Effector memory CD4-positive, alpha-beta T cell (primary cell): ENCODE measurements at regions not wholly inside any gene's neighbourhood (a gene's known extent, or its start where the extent isn't known, plus 50 kb on each side); places are given as distances from the start of the nearest gene placed in this dataset.

Source experiments
- DNase-seq, 3 donors: peaks; one replicate each; pipeline ENCODE4 v3.0.0-alpha.2; 2020
- H3K27ac ChIP-seq: 2 replicates; pipeline ENCODE4 v1.7.0; 2013; ENCODE audit warnings: mild to moderate bottlenecking, low read length, moderate library complexity; ENCODE audit not compliant: insufficient read depth, poor library complexity, severe bottlenecking
- H3K27me3 ChIP-seq: replicated peaks from 2 replicates; pipeline ENCODE4 v1.7.0; 2013; ENCODE audit warnings: mild to moderate bottlenecking, low read length; ENCODE audit not compliant: insufficient read depth, control insufficient read depth, poor library complexity, severe bottlenecking
- H3K36me3 ChIP-seq: 2 replicates; pipeline ENCODE4 v1.7.0; 2013; ENCODE audit warnings: mild to moderate bottlenecking, low read length, moderate library complexity; ENCODE audit not compliant: control insufficient read depth, insufficient read depth
- H3K4me1 ChIP-seq: 2 replicates; pipeline ENCODE4 v1.7.0; 2013; ENCODE audit warnings: low read length, mild to moderate bottlenecking; ENCODE audit not compliant: control insufficient read depth, insufficient read depth, poor library complexity, severe bottlenecking
- H3K4me3 ChIP-seq: 2 replicates; pipeline ENCODE4 v1.7.0; 2013; ENCODE audit warnings: low read length, low read depth, mild to moderate bottlenecking; ENCODE audit not compliant: insufficient read depth, poor library complexity, severe bottlenecking
- H3K9me3 ChIP-seq: 2 replicates; pipeline ENCODE4 v1.7.0; 2013; ENCODE audit warnings: mild to moderate bottlenecking, low read length, moderate library complexity; ENCODE audit not compliant: control insufficient read depth

GRCh38 chr10:131841131-131841660 lies 59.6 kb upstream of the PPP2R2D start:
- no peak overlapping the region for H3K27ac ChIP-seq
- DNase-seq: no peak
- H3K36me3 ChIP-seq: no peaks in the 10 kb centered on the region
- no peaks in the 10 kb centered on the region for H3K27me3 ChIP-seq
- no peaks in the 10 kb centered on the region for H3K4me1 ChIP-seq
- no peaks in the 10 kb centered on the region for H3K9me3 ChIP-seq
- H3K4me3 ChIP-seq: no peak overlapping the region

GRCh38 chr10:131841661-131842139 lies 59.1 kb upstream of the PPP2R2D start:
- H3K27me3 ChIP-seq: no peaks in the 10 kb centered on the region
- no peak overlapping the region for H3K27ac ChIP-seq
- no peaks in the 10 kb centered on the region for H3K4me1 ChIP-seq
- DNase-seq: no peak
- no peaks in the 10 kb centered on the region for H3K36me3 ChIP-seq
- no peak overlapping the region for H3K4me3 ChIP-seq
- H3K9me3 ChIP-seq: no peaks in the 10 kb centered on the region

GRCh38 chr10:131842351-131843088 lies 58.3 kb upstream of the PPP2R2D start:
- no peak overlapping the region for H3K4me3 ChIP-seq
- no peaks in the 10 kb centered on the region for H3K27me3 ChIP-seq
- DNase-seq: no peak

GRCh38 chr10:131843089-131843595 lies 57.7 kb upstream of the PPP2R2D start:
- no peak for DNase-seq
- no peaks in the 10 kb centered on the region for H3K27me3 ChIP-seq
- no peaks in the 10 kb centered on the region for H3K9me3 ChIP-seq
- H3K4me1 ChIP-seq: no peaks in the 10 kb centered on the region
- no peak overlapping the region for H3K4me3 ChIP-seq
- no peaks in the 10 kb centered on the region for H3K36me3 ChIP-seq
- no peak overlapping the region for H3K27ac ChIP-seq

More at GRCh38 chr10:131842351-131843088, 58.3 kb upstream of the PPP2R2D start:
- no peak overlapping the region for H3K27ac ChIP-seq
- no peaks in the 10 kb centered on the region for H3K36me3 ChIP-seq
- no peaks in the 10 kb centered on the region for H3K4me1 ChIP-seq
- no peaks in the 10 kb centered on the region for H3K9me3 ChIP-seq

- DNase-seq: no peak
- Histone ChIP-seq H3K4me1 (no peaks in the 10 kb centered on the region), H3K9me3 (no peaks in the 10 kb centered on the region), H3K36me3 (no peaks in the 10 kb centered on the region), H3K27me3 (no peaks in the 10 kb centered on the region), H3K4me3 (no peak overlapping the region), H3K27ac (no peak overlapping the region)
Observed at GRCh38 chr10:131843881-131844284, 56.9 kb upstream of the PPP2R2D start.

- Histone ChIP-seq H3K36me3 (no peaks in the 10 kb centered on the region), H3K27me3 (no peaks in the 10 kb centered on the region), H3K4me1 (no peaks in the 10 kb centered on the region), H3K27ac (no peak overlapping the region), H3K9me3 (no peaks in the 10 kb centered on the region), H3K4me3 (no peak overlapping the region)
- no peak for DNase-seq
Observed at GRCh38 chr10:131844529-131845084, 56.2 kb upstream of the PPP2R2D start.

GRCh38 chr10:131845505-131846239 lies 55.1 kb upstream of the PPP2R2D start:
- DNase-seq: no peak
- H3K36me3 ChIP-seq: no peaks in the 10 kb centered on the region
- H3K4me3 ChIP-seq: no peak overlapping the region
- no peaks in the 10 kb centered on the region for H3K27me3 ChIP-seq
- no peaks in the 10 kb centered on the region for H3K4me1 ChIP-seq
- no peaks in the 10 kb centered on the region for H3K9me3 ChIP-seq
- no peak overlapping the region for H3K27ac ChIP-seq

- Histone ChIP-seq H3K4me1 (no peaks in the 10 kb centered on the region), H3K9me3 (no peaks in the 10 kb centered on the region), H3K4me3 (no peak overlapping the region), H3K27ac (no peak overlapping the region), H3K27me3 (no peaks in the 10 kb centered on the region), H3K36me3 (no peaks in the 10 kb centered on the region)
- no peak for DNase-seq
Observed at GRCh38 chr10:131846240-131847101, 54.3 kb upstream of the PPP2R2D start.

GRCh38 chr10:131847241-131847783 lies 53.5 kb upstream of the PPP2R2D start:
- H3K4me3 ChIP-seq: no peak overlapping the region
- H3K9me3 ChIP-seq: no peaks in the 10 kb centered on the region
- no peaks in the 10 kb centered on the region for H3K4me1 ChIP-seq
- H3K27ac ChIP-seq: no peak overlapping the region
- no peaks in the 10 kb centered on the region for H3K27me3 ChIP-seq
- no peak for DNase-seq
- no peaks in the 10 kb centered on the region for H3K36me3 ChIP-seq
